ACC112 (cell line): ENCODE measurements at regions not wholly inside any gene's neighbourhood (a gene's known extent, or its start where the extent isn't known, plus 50 kb on each side); places are given as distances from the start of the nearest gene placed in this dataset.
"Not testable (repeated sequence)": the region's sequence is repeated elsewhere in the genome, so short reads cannot be mapped to it uniquely, and the experiment has no call there.

Experiments used
- H2AFZ ChIP-seq: fragments of 200-600 bp; sonication (generic); one replicate; pipeline ENCODE4 v1.6.0; 2017; ENCODE audit warnings: antibody characterized with exemption, low read length; ENCODE audit not compliant: unreplicated experiment
- H3K27ac ChIP-seq: fragments of 200-600 bp; sonication (generic); 2 replicates; pipeline ENCODE4 v1.5.1; 2014; ENCODE audit warnings: low read depth, mild to moderate bottlenecking, antibody characterized with exemption, low read length, moderate library complexity
- H3K27me3 ChIP-seq: fragments of 200-600 bp; sonication (generic); 2 replicates; pipeline ENCODE4 v1.6.1; 2014; ENCODE audit warnings: mild to moderate bottlenecking, antibody characterized with exemption, low read length, moderate library complexity, mixed read lengths; ENCODE audit not compliant: insufficient read depth
- H3K36me3 ChIP-seq: fragments of 200-600 bp; sonication (generic); 2 replicates; pipeline ENCODE4 v1.6.1; 2016; ENCODE audit warnings: mild to moderate bottlenecking, antibody characterized with exemption, low read length, moderate library complexity, mixed read lengths; ENCODE audit not compliant: insufficient read depth
- H3K4me1 ChIP-seq: fragments of 200-600 bp; sonication (generic); one replicate; pipeline ENCODE4 v1.6.1; 2016; ENCODE audit warnings: low read length, mixed read lengths; ENCODE audit not compliant: insufficient read depth, unreplicated experiment, control insufficient read depth
- H3K4me3 ChIP-seq: fragments of 200-600 bp; sonication (generic); 2 replicates; pipeline ENCODE4 v1.5.1; 2014; ENCODE audit warnings: mild to moderate bottlenecking, low read depth, low read length
- H3K79me2 ChIP-seq: fragments of 200-600 bp; sonication (generic); one replicate; pipeline ENCODE4 v1.6.0; 2016; ENCODE audit warnings: low read length; ENCODE audit not compliant: control insufficient read depth, unreplicated experiment, insufficient read depth

- Histone ChIP-seq H2AFZ (no peak overlapping the region), H3K4me1 (no peaks in the 10 kb centered on the region), H3K27ac (no peak overlapping the region), H3K79me2 (no peaks in the 10 kb centered on the region), H3K4me3 (no peak overlapping the region), H3K27me3 (no peaks in the 10 kb centered on the region), H3K36me3 (no peaks in the 10 kb centered on the region)
These were observed 309.4 kb downstream of the ZNF674 start for GRCh38 chrX:46235778-46236177.

GRCh38 chrX:46234775-46235174 lies 310.4 kb downstream of the ZNF674 start:
- H2AFZ ChIP-seq, result no peak overlapping the region
- H3K79me2 ChIP-seq, result no peaks in the 10 kb centered on the region
- H3K4me1 ChIP-seq, result no peaks in the 10 kb centered on the region
- H3K27ac ChIP-seq, result no peak overlapping the region
- H3K4me3 ChIP-seq, result no peak overlapping the region
- H3K27me3 ChIP-seq, result no peaks in the 10 kb centered on the region
- no peaks in the 10 kb centered on the region for H3K36me3 ChIP-seq

- Histone ChIP-seq H3K4me1 (no peaks in the 10 kb centered on the region), H3K27me3 (no peaks in the 10 kb centered on the region), H3K4me3 (no peak overlapping the region), H3K27ac (no peak overlapping the region), H2AFZ (no peak overlapping the region), H3K79me2 (no peaks in the 10 kb centered on the region), H3K36me3 (no peaks in the 10 kb centered on the region)
These were observed 316.8 kb downstream of the ZNF674 start for GRCh38 chrX:46228389-46228788.

GRCh38 chrX:46226422-46226821 lies 318.8 kb downstream of the ZNF674 start:
- Histone ChIP-seq H3K4me1 (no peaks in the 10 kb centered on the region), H3K27ac (no peak overlapping the region), H3K27me3 (no peaks in the 10 kb centered on the region), H2AFZ (no peak overlapping the region), H3K79me2 (no peaks in the 10 kb centered on the region), H3K36me3 (no peaks in the 10 kb centered on the region), H3K4me3 (no peak overlapping the region)

- H3K27me3 ChIP-seq, H3K4me1 ChIP-seq, H3K79me2 ChIP-seq, H3K4me3 ChIP-seq, H3K27ac ChIP-seq, H2AFZ ChIP-seq, H3K36me3 ChIP-seq: not testable (repeated sequence)
These were observed 321.7 kb downstream of the ZNF674 start for GRCh38 chrX:46223499-46223898.

GRCh38 chrX:46220822-46221221 lies 324.4 kb downstream of the ZNF674 start:
- Histone ChIP-seq H3K27ac (no peak overlapping the region), H3K4me1 (no peaks in the 10 kb centered on the region), H3K79me2 (no peaks in the 10 kb centered on the region), H3K4me3 (no peak overlapping the region), H3K36me3 (no peaks in the 10 kb centered on the region), H2AFZ (no peak overlapping the region), H3K27me3 (no peaks in the 10 kb centered on the region)

- Histone ChIP-seq H3K79me2 (no peaks in the 10 kb centered on the region), H3K27me3 (no peaks in the 10 kb centered on the region), H3K27ac (no peak overlapping the region), H3K4me1 (no peaks in the 10 kb centered on the region), H3K36me3 (no peaks in the 10 kb centered on the region), H2AFZ (no peak overlapping the region), H3K4me3 (no peak overlapping the region)
These were observed 326.8 kb downstream of the ZNF674 start for GRCh38 chrX:46218373-46218772.

GRCh38 chrX:46216406-46216805 lies 328.8 kb downstream of the ZNF674 start:
- H3K27ac ChIP-seq, result no peak overlapping the region
- H3K27me3 ChIP-seq, result no peaks in the 10 kb centered on the region
- H2AFZ ChIP-seq, result no peak overlapping the region
- no peaks in the 10 kb centered on the region for H3K4me1 ChIP-seq
- H3K79me2 ChIP-seq, result no peaks in the 10 kb centered on the region
- H3K4me3 ChIP-seq, result no peak overlapping the region
- no peaks in the 10 kb centered on the region for H3K36me3 ChIP-seq

GRCh38 chrX:46211079-46211478 lies 334.1 kb downstream of the ZNF674 start:
- Histone ChIP-seq H2AFZ (no peak overlapping the region), H3K4me1 (peaks cover 3% of the 10 kb centered on the region)

GRCh38 chrX:46209768-46210167 lies 335.5 kb downstream of the ZNF674 start:
- H3K27me3 ChIP-seq, result no peaks in the 10 kb centered on the region
- H3K36me3 ChIP-seq, result no peaks in the 10 kb centered on the region
- no peak overlapping the region for H3K27ac ChIP-seq
- H3K4me3 ChIP-seq, result no peak overlapping the region
- peaks cover 3% of the 10 kb centered on the region for H3K4me1 ChIP-seq
- H2AFZ ChIP-seq, result no peak overlapping the region
- H3K79me2 ChIP-seq, result no peaks in the 10 kb centered on the region

More at GRCh38 chrX:46211079-46211478, 334.1 kb downstream of the ZNF674 start:
- Histone ChIP-seq H3K4me3 (no peak overlapping the region), H3K79me2 (no peaks in the 10 kb centered on the region), H3K36me3 (no peaks in the 10 kb centered on the region), H3K27ac (no peak overlapping the region), H3K27me3 (no peaks in the 10 kb centered on the region)

- H3K79me2 ChIP-seq, result no peaks in the 10 kb centered on the region
- H3K27ac ChIP-seq, result no peak overlapping the region
- no peak overlapping the region for H2AFZ ChIP-seq
- no peak overlapping the region for H3K4me3 ChIP-seq
- peaks cover 3% of the 10 kb centered on the region for H3K4me1 ChIP-seq
- H3K36me3 ChIP-seq, result no peaks in the 10 kb centered on the region
- no peaks in the 10 kb centered on the region for H3K27me3 ChIP-seq
These were observed 336.2 kb downstream of the ZNF674 start for GRCh38 chrX:46209037-46209436.
